ENCODE measurements at regions not wholly inside any gene's neighbourhood (a gene's known extent, or its start where the extent isn't known, plus 50 kb on each side); places are given as distances from the start of the nearest gene placed in this dataset.

DNA sequence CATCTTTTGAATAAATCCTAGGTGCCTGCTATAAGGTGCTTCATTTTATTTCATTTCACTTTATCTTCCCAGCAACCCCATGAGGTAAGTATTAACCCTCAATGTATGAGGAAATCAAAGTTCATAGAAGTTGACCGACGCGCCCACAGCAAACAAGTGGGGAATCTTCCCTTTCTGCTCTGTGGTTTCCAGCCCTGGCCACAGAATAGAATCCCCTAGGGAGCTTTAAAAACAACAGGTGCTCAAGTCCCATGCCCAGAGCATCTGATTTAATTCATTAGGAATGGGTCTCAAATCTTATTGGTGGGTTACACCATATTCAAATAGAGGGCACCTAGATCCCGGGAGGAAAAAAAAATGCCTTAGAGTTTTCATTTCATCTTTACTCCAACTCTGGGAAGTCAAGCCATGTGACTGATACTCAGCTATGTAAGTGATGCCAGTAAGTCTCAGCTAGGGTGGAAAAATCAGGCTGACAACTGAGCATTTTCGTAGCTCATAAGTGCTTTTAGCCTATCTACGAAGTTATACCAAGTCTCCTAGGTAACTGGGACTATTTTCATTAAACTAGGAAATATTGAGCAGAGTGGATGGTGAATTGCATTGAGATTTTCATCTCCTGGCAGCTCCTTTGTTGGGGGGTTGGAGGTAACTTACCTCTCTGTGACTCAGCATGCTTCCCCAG, 353.4 kb upstream of the SLC30A5 start:
- ChIA-PET CTCF (ENCODE audit: low intra/inter-chr PET ratio) (no interaction called here), POLR2A (interaction anchor here (0.6 kb wide), 1 partner anchor 291 kb away, joined by 3 read pairs; no protein-coding TSS in a partner anchor)
- Histone ChIP-seq H3K9ac (ENCODE audit: insufficient read depth in 1 of 2, low read depth in 2 of 2, low read length in 2 of 2) (no peak overlapping the region), H3K9me3 (replicated peaks; ENCODE audit: control insufficient read depth, insufficient read depth, low read depth, low read length) (no peaks in the 10 kb centered on the region), H3K4me3 (no peak overlapping the region), H3K4me1 (replicated peaks in 1 of 2; ENCODE audit: control insufficient read depth in 2 of 2, insufficient read depth in 2 of 2, low read length in 2 of 2) (no peaks in the 10 kb centered on the region), H3K9me1 (ENCODE audit: control insufficient read depth, insufficient read depth, low read length) (no peaks in the 10 kb centered on the region), H2AFZ (ENCODE audit: low read depth, low read length) (no peak overlapping the region), H3K4me2 (ENCODE audit: insufficient read depth, low read length) (no peak overlapping the region), H3K79me2 (ENCODE audit: control insufficient read depth, insufficient read depth, low read length) (no peaks in the 10 kb centered on the region), H3K36me3 (ENCODE audit: control insufficient read depth, insufficient read depth, low read length) (no peaks in the 10 kb centered on the region), H3K27ac (ENCODE audit: extremely low read depth, low read depth, low read length) (no peak overlapping the region), H3K27me3 (ENCODE audit: control insufficient read depth in 2 of 2, insufficient read depth in 2 of 2, low read length in 2 of 2) (peaks cover 18 to 32% of the 10 kb centered on the region in 2 experiments; a peak in 3 of 5 replicates), H4K20me1 (replicated peaks; ENCODE audit: control insufficient read depth, insufficient read depth, low read length) (no peaks in the 10 kb centered on the region)
- intact Hi-C loops (cut with micrococcal nuclease) = loop anchor here (10.0 kb wide), 1 partner anchor 276 kb away; no protein-coding TSS in a partner anchor
- in situ Hi-C loops (cut with MboI) = no loop called here
- ATAC-seq (no peak), DNase-seq (ENCODE audit: extremely low read depth in 1 of 4, low spot score in 3 of 4) (no peak), FAIRE-seq (no peak)
- BruUV-seq (replicated peaks) = no TSS peak
- 5% methylated on average over 6 of the region's 6 CpGs for WGBS (ENCODE audit: insufficient coverage, low coverage, missing lambda C conversion rate)
- TF ChIP-seq, protein P1, sequence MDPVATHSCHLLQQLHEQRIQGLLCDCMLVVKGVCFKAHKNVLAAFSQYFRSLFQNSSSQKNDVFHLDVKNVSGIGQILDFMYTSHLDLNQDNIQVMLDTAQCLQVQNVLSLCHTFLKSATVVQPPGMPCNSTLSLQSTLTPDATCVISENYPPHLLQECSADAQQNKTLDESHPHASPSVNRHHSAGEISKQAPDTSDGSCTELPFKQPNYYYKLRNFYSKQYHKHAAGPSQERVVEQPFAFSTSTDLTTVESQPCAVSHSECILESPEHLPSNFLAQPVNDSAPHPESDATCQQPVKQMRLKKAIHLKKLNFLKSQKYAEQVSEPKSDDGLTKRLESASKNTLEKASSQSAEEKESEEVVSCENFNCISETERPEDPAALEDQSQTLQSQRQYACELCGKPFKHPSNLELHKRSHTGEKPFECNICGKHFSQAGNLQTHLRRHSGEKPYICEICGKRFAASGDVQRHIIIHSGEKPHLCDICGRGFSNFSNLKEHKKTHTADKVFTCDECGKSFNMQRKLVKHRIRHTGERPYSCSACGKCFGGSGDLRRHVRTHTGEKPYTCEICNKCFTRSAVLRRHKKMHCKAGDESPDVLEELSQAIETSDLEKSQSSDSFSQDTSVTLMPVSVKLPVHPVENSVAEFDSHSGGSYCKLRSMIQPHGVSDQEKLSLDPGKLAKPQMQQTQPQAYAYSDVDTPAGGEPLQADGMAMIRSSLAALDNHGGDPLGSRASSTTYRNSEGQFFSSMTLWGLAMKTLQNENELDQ (CRISPR knock-in tag; IDR thresholded peaks at IDR 0.05; ENCODE audit: borderline replicate concordance) = no peak
- TF ChIP-seq ZNF212 (CRISPR knock-in tag; IDR thresholded peaks at IDR 0.05) = no peak
- TF ChIP-seq, protein P2, sequence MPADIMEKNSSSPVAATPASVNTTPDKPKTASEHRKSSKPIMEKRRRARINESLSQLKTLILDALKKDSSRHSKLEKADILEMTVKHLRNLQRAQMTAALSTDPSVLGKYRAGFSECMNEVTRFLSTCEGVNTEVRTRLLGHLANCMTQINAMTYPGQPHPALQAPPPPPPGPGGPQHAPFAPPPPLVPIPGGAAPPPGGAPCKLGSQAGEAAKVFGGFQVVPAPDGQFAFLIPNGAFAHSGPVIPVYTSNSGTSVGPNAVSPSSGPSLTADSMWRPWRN (IDR thresholded peaks at IDR 0.05; ENCODE audit: low read depth) = no peak
- TF ChIP-seq BCL6 (CRISPR knock-in tag; IDR thresholded peaks at IDR 0.05) = no peak
- no peak for TF ChIP-seq MCM7 (IDR thresholded peaks at IDR 0.05)
- no peak for TF ChIP-seq LCOR (CRISPR knock-in tag; IDR thresholded peaks at IDR 0.05)
- TF ChIP-seq, protein P3, sequence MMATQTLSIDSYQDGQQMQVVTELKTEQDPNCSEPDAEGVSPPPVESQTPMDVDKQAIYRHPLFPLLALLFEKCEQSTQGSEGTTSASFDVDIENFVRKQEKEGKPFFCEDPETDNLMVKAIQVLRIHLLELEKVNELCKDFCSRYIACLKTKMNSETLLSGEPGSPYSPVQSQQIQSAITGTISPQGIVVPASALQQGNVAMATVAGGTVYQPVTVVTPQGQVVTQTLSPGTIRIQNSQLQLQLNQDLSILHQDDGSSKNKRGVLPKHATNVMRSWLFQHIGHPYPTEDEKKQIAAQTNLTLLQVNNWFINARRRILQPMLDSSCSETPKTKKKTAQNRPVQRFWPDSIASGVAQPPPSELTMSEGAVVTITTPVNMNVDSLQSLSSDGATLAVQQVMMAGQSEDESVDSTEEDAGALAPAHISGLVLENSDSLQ (IDR thresholded peaks at IDR 0.05) = no peak
- no peak for TF ChIP-seq ZFP30 (CRISPR knock-in tag; IDR thresholded peaks at IDR 0.05; ENCODE audit: borderline replicate concordance)
- TF ChIP-seq MAFF (IDR thresholded peaks at IDR 0.05; ENCODE audit: low read length) = no peak
- no peak for TF ChIP-seq RBBP5 (IDR thresholded peaks at IDR 0.05; ENCODE audit: borderline replicate concordance, insufficient read depth, low read length, poor library complexity, severe bottlenecking)
- TF ChIP-seq TRIM24 (IDR thresholded peaks at IDR 0.05) = no peak
- TF ChIP-seq ERF (CRISPR knock-in tag; IDR thresholded peaks at IDR 0.05) = no peak
- TF ChIP-seq C11orf30 (IDR thresholded peaks at IDR 0.05; ENCODE audit: low read depth) = no peak
- TF ChIP-seq, protein P4, sequence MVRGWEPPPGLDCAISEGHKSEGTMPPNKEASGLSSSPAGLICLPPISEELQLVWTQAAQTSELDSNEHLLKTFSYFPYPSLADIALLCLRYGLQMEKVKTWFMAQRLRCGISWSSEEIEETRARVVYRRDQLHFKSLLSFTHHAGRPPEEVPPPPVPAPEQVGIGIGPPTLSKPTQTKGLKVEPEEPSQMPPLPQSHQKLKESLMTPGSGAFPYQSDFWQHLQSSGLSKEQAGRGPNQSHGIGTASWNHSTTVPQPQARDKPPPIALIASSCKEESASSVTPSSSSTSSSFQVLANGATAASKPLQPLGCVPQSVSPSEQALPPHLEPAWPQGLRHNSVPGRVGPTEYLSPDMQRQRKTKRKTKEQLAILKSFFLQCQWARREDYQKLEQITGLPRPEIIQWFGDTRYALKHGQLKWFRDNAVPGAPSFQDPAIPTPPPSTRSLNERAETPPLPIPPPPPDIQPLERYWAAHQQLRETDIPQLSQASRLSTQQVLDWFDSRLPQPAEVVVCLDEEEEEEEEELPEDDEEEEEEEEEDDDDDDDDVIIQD (CRISPR knock-in tag; IDR thresholded peaks at IDR 0.05) = no peak
- TF ChIP-seq, protein P5, sequence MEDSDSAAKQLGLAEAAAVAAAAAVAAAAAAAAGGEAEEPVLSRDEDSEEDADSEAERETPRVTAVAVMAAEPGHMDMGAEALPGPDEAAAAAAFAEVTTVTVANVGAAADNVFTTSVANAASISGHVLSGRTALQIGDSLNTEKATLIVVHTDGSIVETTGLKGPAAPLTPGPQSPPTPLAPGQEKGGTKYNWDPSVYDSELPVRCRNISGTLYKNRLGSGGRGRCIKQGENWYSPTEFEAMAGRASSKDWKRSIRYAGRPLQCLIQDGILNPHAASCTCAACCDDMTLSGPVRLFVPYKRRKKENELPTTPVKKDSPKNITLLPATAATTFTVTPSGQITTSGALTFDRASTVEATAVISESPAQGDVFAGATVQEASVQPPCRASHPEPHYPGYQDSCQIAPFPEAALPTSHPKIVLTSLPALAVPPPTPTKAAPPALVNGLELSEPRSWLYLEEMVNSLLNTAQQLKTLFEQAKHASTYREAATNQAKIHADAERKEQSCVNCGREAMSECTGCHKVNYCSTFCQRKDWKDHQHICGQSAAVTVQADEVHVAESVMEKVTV (CRISPR knock-in tag; IDR thresholded peaks at IDR 0.05) = no peak

Data from K562 (cell line).